Cardiac fibroblast (primary cell): ENCODE measurements at regions not wholly inside any gene's neighbourhood (a gene's known extent, or its start where the extent isn't known, plus 50 kb on each side); places are given as distances from the start of the nearest gene placed in this dataset.

Experiments
- DNase-seq, 2 donors: peaks; one replicate each; pipeline versions ENCODE4 v3.0.0 to v3.0.0-alpha.2; 2010; ENCODE audit warnings: low read depth in 2 of 2
- H3K4me3 ChIP-seq, 2 donors: replicated peaks in 1 of 2; 1 replicate in 1 of 2; 2 replicates in 1 of 2; pipeline ENCODE4 v1.5.1; 2011; ENCODE audit warnings: low read depth in 2 of 2, low read length in 2 of 2, mild to moderate bottlenecking in 2 of 2, moderate library complexity in 1 of 2
- CTCF ChIP-seq: IDR thresholded peaks from one replicate; pipeline ENCODE4 v1.5.1; 2011; ENCODE audit warnings: low read depth, mild to moderate bottlenecking, low read length, inconsistent platforms

- no peak for TF ChIP-seq CTCF
- no peak for DNase-seq
- H3K4me3 ChIP-seq = no peak overlapping the region
Observed at GRCh38 chr6:126867641-126868040, 250.8 kb upstream of the RSPO3 start.

GRCh38 chr6:126873351-126873750, 245.1 kb upstream of the RSPO3 start:
- no peak for TF ChIP-seq CTCF
- H3K4me3 ChIP-seq = no peak overlapping the region
- peak in 1 of 2 donors; percentile 55 for DNase-seq

GRCh38 chr6:126873791-126874190, 244.7 kb upstream of the RSPO3 start:
- TF ChIP-seq CTCF = no peak
- DNase-seq = no peak
- no peak overlapping the region for H3K4me3 ChIP-seq

GRCh38 chr6:126876446-126876845, 242.0 kb upstream of the RSPO3 start:
- no peak overlapping the region for H3K4me3 ChIP-seq
- DNase-seq = no peak
- no peak for TF ChIP-seq CTCF

GRCh38 chr6:126880964-126881363, 237.5 kb upstream of the RSPO3 start:
- no peak overlapping the region for H3K4me3 ChIP-seq
- DNase-seq = no peak
- TF ChIP-seq CTCF = no peak

- no peak for TF ChIP-seq CTCF
- peak in 1 of 2 donors; percentile 27 for DNase-seq
- no peak overlapping the region for H3K4me3 ChIP-seq
Observed at GRCh38 chr6:126886106-126886505, 232.4 kb upstream of the RSPO3 start.
